MV-4-11 (cell line): ENCODE measurements at regions not wholly inside any gene's neighbourhood (a gene's known extent, or its start where the extent isn't known, plus 50 kb on each side); places are given as distances from the start of the nearest gene placed in this dataset.

Source experiments
- DNase-seq: peaks from one replicate; lab custom pipeline; 2025; lab: John Stamatoyannopoulos, UW

- no peak for DNase-seq
Measured at GRCh38 chrX:15983034-15983433, 128.4 kb upstream of the AP1S2 start.

GRCh38 chrX:15977644-15978043 lies 123.0 kb upstream of the AP1S2 start:
- peak; percentile 3 for DNase-seq

GRCh38 chrX:15976396-15976795 lies 121.8 kb upstream of the AP1S2 start:
- DNase-seq, result peak; percentile 51

GRCh38 chrX:15973946-15974345 lies 119.3 kb upstream of the AP1S2 start:
- DNase-seq, result peak; percentile 16

- DNase-seq, result peak; percentile 75
Measured at GRCh38 chrX:15973299-15973698, 118.7 kb upstream of the AP1S2 start.

GRCh38 chrX:15971696-15972095 lies 117.1 kb upstream of the AP1S2 start:
- DNase-seq, result no peak

GRCh38 chrX:15963858-15964257 lies 109.2 kb upstream of the AP1S2 start:
- no peak for DNase-seq

- DNase-seq, result no peak
Measured at GRCh38 chrX:15960237-15960636, 105.6 kb upstream of the AP1S2 start.

GRCh38 chrX:15956681-15957080 lies 102.1 kb upstream of the AP1S2 start:
- DNase-seq, result no peak

- no peak for DNase-seq
Measured at GRCh38 chrX:15953801-15954200, 99.2 kb upstream of the AP1S2 start.

- no peak for DNase-seq
Measured at GRCh38 chrX:15952212-15952611, 97.6 kb upstream of the AP1S2 start.

- no peak for DNase-seq
Measured at GRCh38 chrX:15948318-15948660, 93.7 kb upstream of the AP1S2 start.

- no peak for DNase-seq
Measured at GRCh38 chrX:15947648-15948317, 93.2 kb upstream of the AP1S2 start.

- DNase-seq, result peak; percentile 58
Measured at GRCh38 chrX:15946783-15947580, 92.4 kb upstream of the AP1S2 start.

- no peak for DNase-seq
Measured at GRCh38 chrX:15943391-15943790, 88.8 kb upstream of the AP1S2 start.

GRCh38 chrX:15942307-15942706 lies 87.7 kb upstream of the AP1S2 start:
- DNase-seq, result no peak

- DNase-seq, result peak; percentile 78
Measured at GRCh38 chrX:15939737-15940136, 85.1 kb upstream of the AP1S2 start.

GRCh38 chrX:15938072-15938471 lies 83.5 kb upstream of the AP1S2 start:
- no peak for DNase-seq

- peak; percentile 42 for DNase-seq
Measured at GRCh38 chrX:15931362-15931761, 76.7 kb upstream of the AP1S2 start.

- peak; percentile 6 for DNase-seq
Measured at GRCh38 chrX:15930585-15930984, 76.0 kb upstream of the AP1S2 start.

GRCh38 chrX:15929194-15929593 lies 74.6 kb upstream of the AP1S2 start:
- no peak for DNase-seq

- no peak for DNase-seq
Measured at GRCh38 chrX:15926622-15927021, 72.0 kb upstream of the AP1S2 start.

- no peak for DNase-seq
Measured at GRCh38 chrX:15918003-15918402, 63.4 kb upstream of the AP1S2 start.

- no peak for DNase-seq
Measured at GRCh38 chrX:15916704-15917084, 62.1 kb upstream of the AP1S2 start.
